Neural progenitor cell (in vitro differentiated cells): ENCODE measurements at regions not wholly inside any gene's neighbourhood (a gene's known extent, or its start where the extent isn't known, plus 50 kb on each side); places are given as distances from the start of the nearest gene placed in this dataset.

Experiments used
- CTCF ChIP-seq: fragments of 200-600 bp; sonication (generic); IDR thresholded peaks from 2 replicates; pipeline ENCODE4 v1.5.1; 2017; ENCODE audit warnings: antibody characterized with exemption, mild to moderate bottlenecking
- EZH2 ChIP-seq: fragments of 200-600 bp; sonication (generic); IDR thresholded peaks from 2 replicates; pipeline ENCODE4 v1.6.1; 2017; ENCODE audit warnings: antibody characterized with exemption, mild to moderate bottlenecking, moderate library complexity
- EZH2phosphoT487 ChIP-seq: fragments of 200-600 bp; sonication (generic); IDR thresholded peaks from 2 replicates; pipeline ENCODE4 v1.6.1; 2017; ENCODE audit warnings: antibody characterized with exemption

DNA sequence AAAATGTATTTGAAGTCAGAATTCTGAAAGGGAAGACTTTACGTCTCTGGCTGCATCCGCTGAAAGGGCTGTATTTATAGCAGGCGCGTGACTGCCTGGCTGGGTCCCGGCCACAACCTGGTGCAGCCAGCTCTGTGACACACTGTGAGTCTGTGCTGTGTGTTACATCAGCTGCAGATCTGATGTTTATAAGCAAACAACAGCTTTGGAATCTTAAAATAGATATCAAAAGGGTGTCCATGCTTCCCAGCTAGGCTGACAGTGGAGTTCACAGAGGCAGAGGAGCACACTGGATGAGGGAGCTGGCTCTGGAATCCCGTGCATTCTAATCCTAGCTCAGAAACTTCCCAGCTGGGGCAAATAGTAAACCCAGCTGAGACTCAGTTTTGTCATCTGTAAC is 433.4 kb upstream of the BRINP1 start:
- TF ChIP-seq CTCF = no peak
- no peak for TF ChIP-seq EZH2
- no peak for TF ChIP-seq EZH2phosphoT487
